CD14-positive monocyte (primary cell): ENCODE measurements at regions not wholly inside any gene's neighbourhood (a gene's known extent, or its start where the extent isn't known, plus 50 kb on each side); places are given as distances from the start of the nearest gene placed in this dataset.

Source experiments
- DNase-seq, 3 donors: peaks; one replicate each; pipeline ENCODE4 v3.0.0-alpha.2; 2011 to 2022
- H2AFZ ChIP-seq: 2 replicates; pipeline ENCODE4 v1.6.0; 2012; ENCODE audit warnings: mild to moderate bottlenecking, low read depth, low read length, inconsistent platforms; ENCODE audit not compliant: insufficient read depth, poor library complexity, severe bottlenecking
- H3K27ac ChIP-seq, 2 donors: 1 replicate in 1 of 2; 2 replicates in 1 of 2; pipeline ENCODE4 v1.5.1; 2012 to 2013; ENCODE audit warnings: low read length in 2 of 2, control low read depth in 1 of 2, inconsistent platforms in 1 of 2, low read depth in 1 of 2, mild to moderate bottlenecking in 1 of 2
- H3K27me3 ChIP-seq, 2 donors: one replicate each; pipeline versions ENCODE4 v1.6.0 to v1.6.1; 2011 to 2013; ENCODE audit warnings: low read length in 2 of 2; ENCODE audit not compliant: control insufficient read depth in 2 of 2, insufficient read depth in 2 of 2
- H3K36me3 ChIP-seq, 2 donors: replicated peaks in 1 of 2; 1 replicate in 1 of 2; 2 replicates in 1 of 2; pipeline versions ENCODE4 v1.5.1 to v1.6.1; 2012 to 2013; ENCODE audit warnings: low read length in 2 of 2, control low read depth in 1 of 2, inconsistent platforms in 1 of 2, mild to moderate bottlenecking in 1 of 2; ENCODE audit not compliant: insufficient read depth in 2 of 2, control insufficient read depth in 1 of 2
- H3K4me1 ChIP-seq, 2 donors: 1 replicate in 1 of 2; 2 replicates in 1 of 2; pipeline versions ENCODE4 v1.5.1 to v1.6.1; 2012 to 2013; ENCODE audit warnings: low read length in 2 of 2, control low read depth in 1 of 2, inconsistent platforms in 1 of 2, mild to moderate bottlenecking in 1 of 2, moderate library complexity in 1 of 2; ENCODE audit not compliant: insufficient read depth in 2 of 2, control insufficient read depth in 1 of 2
- H3K4me2 ChIP-seq: replicated peaks from 2 replicates; pipeline ENCODE3; 2012; ENCODE audit warnings: low read length, moderate library complexity, mild to moderate bottlenecking; ENCODE audit not compliant: poor library complexity, severe bottlenecking; ENCODE audit errors: extremely low read depth
- H3K4me3 ChIP-seq, 3 experiments: fragments of 200-600 bp in 1 of 3; sonication (generic) in 1 of 3; replicated peaks in 1 of 3; 1 replicate in 2 of 3; 2 replicates in 1 of 3; pipeline ENCODE4 v1.5.1; 2011 to 2013; ENCODE audit warnings: low read length in 3 of 3, mild to moderate bottlenecking in 3 of 3, control low read depth in 2 of 3, low read depth in 2 of 3, inconsistent platforms in 1 of 3, moderate library complexity in 1 of 3
- H3K79me2 ChIP-seq: 2 replicates; pipeline ENCODE4 v1.6.0; 2012; ENCODE audit warnings: mild to moderate bottlenecking, control low read depth, inconsistent platforms, low read length, moderate library complexity; ENCODE audit not compliant: insufficient read depth
- H3K9ac ChIP-seq: 2 replicates; pipeline ENCODE4 v1.6.0; 2017; ENCODE audit warnings: low read length, mild to moderate bottlenecking; ENCODE audit not compliant: insufficient read depth, poor library complexity, severe bottlenecking
- H3K9me3 ChIP-seq, 2 donors: replicated peaks in 1 of 2; 1 replicate in 1 of 2; 2 replicates in 1 of 2; pipeline versions ENCODE4 v1.5.1 to v1.6.1; 2012 to 2013; ENCODE audit warnings: low read length in 2 of 2, control low read depth in 1 of 2; ENCODE audit not compliant: control insufficient read depth in 1 of 2, insufficient read depth in 1 of 2
- H4K20me1 ChIP-seq: 2 replicates; pipeline ENCODE4 v1.6.0; 2012; ENCODE audit warnings: mild to moderate bottlenecking, low read length, control low read depth, moderate library complexity; ENCODE audit not compliant: insufficient read depth
- H3K27ac Mint-ChIP-seq, 7 donors: one replicate each; pipeline ENCODE4 v1.8.0; 2020; ENCODE audit warnings: mild to moderate bottlenecking in 7 of 7, mixed read lengths in 7 of 7, moderate library complexity in 6 of 7, inconsistent platforms in 2 of 7
- H3K27me3 Mint-ChIP-seq, 3 donors: one replicate each; pipeline ENCODE4 v1.8.0; 2021 to 2022; ENCODE audit warnings: low read depth in 3 of 3, mild to moderate bottlenecking in 3 of 3, mixed read lengths in 3 of 3, moderate library complexity in 3 of 3, inconsistent platforms in 1 of 3
- H3K36me3 Mint-ChIP-seq, 2 donors: one replicate each; pipeline ENCODE4 v1.8.0; 2020; ENCODE audit warnings: mixed read lengths in 2 of 2, inconsistent platforms in 1 of 2, mild to moderate bottlenecking in 1 of 2
- H3K4me1 Mint-ChIP-seq: one replicate; pipeline ENCODE4 v1.8.0; 2020; ENCODE audit warnings: mild to moderate bottlenecking, mixed read lengths
- H3K4me3 Mint-ChIP-seq, 2 donors: one replicate each; pipeline ENCODE4 v1.8.0; 2020; ENCODE audit warnings: mild to moderate bottlenecking in 2 of 2, mixed read lengths in 2 of 2, moderate library complexity in 1 of 2
- H3K9me3 Mint-ChIP-seq, 7 donors: one replicate each; pipeline ENCODE4 v1.8.0; 2020 to 2022; ENCODE audit warnings: mixed read lengths in 7 of 7, mild to moderate bottlenecking in 6 of 7, moderate library complexity in 6 of 7, inconsistent platforms in 2 of 7
- CTCF ChIP-seq: fragments of 200-600 bp; IDR thresholded peaks from one replicate; pipeline ENCODE4 v1.8.0; 2022; ENCODE audit warnings: antibody characterized with exemption, mild to moderate bottlenecking
- WGBS: methylation state at CpG from one replicate; pipeline ENCODE4 v1.1.5; 2013; ENCODE audit warnings: missing lambda C conversion rate; ENCODE audit not compliant: insufficient coverage; 5-methylcytosine and 5-hydroxymethylcytosine counted together
- intact Hi-C, 2 donors: fragments of 100-400 bp; cut with micrococcal nuclease; formaldehyde crosslinking; loops; one replicate each; pipeline versions ENCODE4 v1.15.0 to v1.15.1; 2023

GRCh38 chr11:28535677-28536076 lies 427.5 kb downstream of the METTL15 start:
- WGBS: no CpG with 5 or more reads among the region's 2 CpGs
- H4K20me1 ChIP-seq: no peaks in the 10 kb centered on the region
- H3K27me3 Mint-ChIP-seq: no peaks in the 10 kb centered on the region
- no peak overlapping the region for H3K4me3 ChIP-seq
- DNase-seq: no peak
- no peak overlapping the region for H3K27ac ChIP-seq
- peaks cover 0 to 3% (median 0%) of the 10 kb centered on the region in 7 donors for H3K9me3 Mint-ChIP-seq
- H3K27me3 ChIP-seq: no peaks in the 10 kb centered on the region
- H3K36me3 ChIP-seq: no peaks in the 10 kb centered on the region
- TF ChIP-seq CTCF: no peak
- no peak overlapping the region for H3K4me2 ChIP-seq
- H3K9me3 ChIP-seq: no peaks in the 10 kb centered on the region
- no peak overlapping the region for H2AFZ ChIP-seq
- H3K4me1 ChIP-seq: no peaks in the 10 kb centered on the region
- H3K4me1 Mint-ChIP-seq: no peaks in the 10 kb centered on the region
- H3K79me2 ChIP-seq: no peaks in the 10 kb centered on the region
- intact Hi-C loops: no loop called here
- H3K4me3 Mint-ChIP-seq: no peak overlapping the region
- H3K9ac ChIP-seq: no peak overlapping the region
- H3K36me3 Mint-ChIP-seq: no peaks in the 10 kb centered on the region
- H3K27ac Mint-ChIP-seq: no peak overlapping the region

- Mint-ChIP-seq H3K4me1 (no peaks in the 10 kb centered on the region), H3K27ac (no peak overlapping the region), H3K9me3 (peaks cover 5 to 23% (median 12%) of the 10 kb centered on the region in 7 donors), H3K36me3 (no peaks in the 10 kb centered on the region), H3K27me3 (no peaks in the 10 kb centered on the region), H3K4me3 (no peak overlapping the region)
- H3K9me3 ChIP-seq: peaks cover 9 to 13% of the 10 kb centered on the region in 2 donors
- H2AFZ ChIP-seq: no peak overlapping the region
- no peaks in the 10 kb centered on the region for H3K27me3 ChIP-seq
- no peaks in the 10 kb centered on the region for H3K36me3 ChIP-seq
- H3K4me3 ChIP-seq: no peak overlapping the region
- H3K4me2 ChIP-seq: no peak overlapping the region
- H3K27ac ChIP-seq: no peak overlapping the region
- no peaks in the 10 kb centered on the region for H3K4me1 ChIP-seq
- no peak for DNase-seq
- peak; percentile 17 for TF ChIP-seq CTCF
- H4K20me1 ChIP-seq: no peaks in the 10 kb centered on the region
- H3K79me2 ChIP-seq: no peaks in the 10 kb centered on the region
- no peak overlapping the region for H3K9ac ChIP-seq
- intact Hi-C loops: no loop called here
- WGBS: no CpG with 5 or more reads among the region's 3 CpGs
Measured at GRCh38 chr11:28529540-28530410, 421.6 kb downstream of the METTL15 start.
